HepG2 (cell line): ENCODE measurements at regions not wholly inside any gene's neighbourhood (a gene's known extent, or its start where the extent isn't known, plus 50 kb on each side); places are given as distances from the start of the nearest gene placed in this dataset.

ENCODE experiments used
- ATF3 ChIP-seq: sonication (generic); formaldehyde crosslinking; IDR thresholded peaks from 2 replicates; pipeline ENCODE4 v1.4.0; 2020; ENCODE audit warnings: missing genetic modification reagents
- EP300 ChIP-seq, 3 experiments: sonication (generic) in 1 of 3; formaldehyde crosslinking in 1 of 3; IDR thresholded peaks; 2 replicates each; pipeline versions ENCODE4 v1.5.1 to v1.6.1; 2011 to 2020; ENCODE audit warnings: low read depth in 2 of 3, low read length in 2 of 3, borderline replicate concordance in 1 of 3, improper control_type of control experiment in 1 of 3, mild to moderate bottlenecking in 1 of 3, missing genetic modification reagents in 1 of 3, moderate library complexity in 1 of 3
- FOXM1 ChIP-seq: sonication (generic); formaldehyde crosslinking; IDR thresholded peaks from 2 replicates; pipeline ENCODE4 v1.5.0; 2020; ENCODE audit warnings: missing genetic modification reagents
- MAFK ChIP-seq, 2 experiments: IDR thresholded peaks in 1 of 2; conservative IDR thresholded peaks in 1 of 2; 2 replicates each; pipeline ENCODE4 v1.6.1; 2011; ENCODE audit warnings: improper control_type of control experiment in 2 of 2, low read length in 2 of 2
- NFKB2 ChIP-seq: sonication (generic); formaldehyde crosslinking; IDR thresholded peaks from 2 replicates; pipeline ENCODE4 v1.4.0; 2020; ENCODE audit warnings: missing genetic modification reagents, borderline replicate concordance
- SUZ12 ChIP-seq: fragments of 150-350 bp; IDR thresholded peaks from 2 replicates; pipeline ENCODE4 v1.6.1; 2014; ENCODE audit warnings: low read depth, low read length
- TBL1XR1 ChIP-seq: fragments of 150-350 bp; IDR thresholded peaks from 2 replicates; pipeline ENCODE4 v1.6.1; 2014; ENCODE audit warnings: borderline replicate concordance, low read length; ENCODE audit not compliant: partially characterized antibody
- TCF12 ChIP-seq, 2 experiments: fragments of 450-650 bp in 1 of 2; sonication (generic) in 1 of 2; formaldehyde crosslinking in 1 of 2; IDR thresholded peaks; 2 replicates each; pipeline versions ENCODE4 v1.6.1 to v1.8.0; 2017 to 2022; ENCODE audit warnings: antibody characterized with exemption in 1 of 2, mild to moderate bottlenecking in 1 of 2, missing genetic modification reagents in 1 of 2, moderate library complexity in 1 of 2
- ZNF503 ChIP-seq: sonication (generic); formaldehyde crosslinking; IDR thresholded peaks from 2 replicates; pipeline ENCODE4 v1.4.0; 2020; ENCODE audit warnings: missing genetic modification reagents
- TF ChIP-seq, protein P1 (sequence below): IDR thresholded peaks from 2 replicates; pipeline ENCODE4 v1.6.1; 2016; ENCODE audit warnings: missing genetic modification reagents, missing compliant biosample characterization
- TF ChIP-seq, protein P2 (sequence below): sonication (generic); formaldehyde crosslinking; IDR thresholded peaks from 2 replicates; pipeline ENCODE4 v1.5.0; 2020; ENCODE audit warnings: mild to moderate bottlenecking, missing genetic modification reagents, moderate library complexity
- TF ChIP-seq, protein P3 (sequence below): sonication (generic); formaldehyde crosslinking; IDR thresholded peaks from 2 replicates; pipeline ENCODE4 v1.4.0; 2020; ENCODE audit warnings: missing genetic modification reagents

DNA sequence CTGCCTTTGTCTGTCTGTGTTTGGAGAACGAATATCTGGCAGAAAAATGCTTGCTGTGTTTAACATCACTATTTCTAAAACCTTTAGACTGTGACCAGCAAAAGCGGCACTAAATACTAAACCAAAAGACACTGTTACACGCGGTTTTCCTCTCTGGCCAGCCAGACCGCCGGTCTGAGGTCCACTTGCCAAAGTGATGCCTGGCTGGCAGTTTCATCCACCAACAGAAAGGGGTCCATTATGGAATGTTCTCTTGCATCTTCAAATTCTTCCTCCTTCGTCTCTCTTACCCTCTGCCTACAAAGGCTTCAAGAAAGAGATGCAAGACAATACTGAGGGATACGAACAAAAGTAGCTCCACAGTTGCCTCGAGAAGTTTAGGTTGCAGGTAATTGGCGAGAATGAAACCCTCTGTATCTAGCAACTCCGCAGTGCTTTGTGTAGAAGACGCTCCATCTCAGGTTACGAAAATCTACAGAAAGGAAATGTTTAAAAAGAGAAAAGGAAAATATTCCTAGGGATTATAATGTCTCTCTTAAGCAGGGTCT lies 176.6 kb downstream of the TRIM27 start:
- TF ChIP-seq, protein P1, sequence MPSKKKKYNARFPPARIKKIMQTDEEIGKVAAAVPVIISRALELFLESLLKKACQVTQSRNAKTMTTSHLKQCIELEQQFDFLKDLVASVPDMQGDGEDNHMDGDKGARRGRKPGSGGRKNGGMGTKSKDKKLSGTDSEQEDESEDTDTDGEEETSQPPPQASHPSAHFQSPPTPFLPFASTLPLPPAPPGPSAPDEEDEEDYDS (CRISPR knock-in tag) = no peak
- TF ChIP-seq, protein P2, sequence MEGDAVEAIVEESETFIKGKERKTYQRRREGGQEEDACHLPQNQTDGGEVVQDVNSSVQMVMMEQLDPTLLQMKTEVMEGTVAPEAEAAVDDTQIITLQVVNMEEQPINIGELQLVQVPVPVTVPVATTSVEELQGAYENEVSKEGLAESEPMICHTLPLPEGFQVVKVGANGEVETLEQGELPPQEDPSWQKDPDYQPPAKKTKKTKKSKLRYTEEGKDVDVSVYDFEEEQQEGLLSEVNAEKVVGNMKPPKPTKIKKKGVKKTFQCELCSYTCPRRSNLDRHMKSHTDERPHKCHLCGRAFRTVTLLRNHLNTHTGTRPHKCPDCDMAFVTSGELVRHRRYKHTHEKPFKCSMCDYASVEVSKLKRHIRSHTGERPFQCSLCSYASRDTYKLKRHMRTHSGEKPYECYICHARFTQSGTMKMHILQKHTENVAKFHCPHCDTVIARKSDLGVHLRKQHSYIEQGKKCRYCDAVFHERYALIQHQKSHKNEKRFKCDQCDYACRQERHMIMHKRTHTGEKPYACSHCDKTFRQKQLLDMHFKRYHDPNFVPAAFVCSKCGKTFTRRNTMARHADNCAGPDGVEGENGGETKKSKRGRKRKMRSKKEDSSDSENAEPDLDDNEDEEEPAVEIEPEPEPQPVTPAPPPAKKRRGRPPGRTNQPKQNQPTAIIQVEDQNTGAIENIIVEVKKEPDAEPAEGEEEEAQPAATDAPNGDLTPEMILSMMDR (CRISPR knock-in tag) = no peak
- TF ChIP-seq SUZ12 (no peak), FOXM1 (CRISPR knock-in tag) (no peak), ATF3 (CRISPR knock-in tag) (no peak), MAFK (conservative IDR thresholded peaks at IDR 0.05 in 1 of 2, IDR thresholded peaks at IDR 0.05 in 1 of 2; ENCODE audit: low read length in 2 of 2) (no peak), ZNF503 (CRISPR knock-in tag) (no peak), TCF12 (IDR thresholded peaks at IDR 0.05) (no peak), TCF12 (CRISPR knock-in tag; IDR thresholded peaks at IDR 0.05) (no peak), EP300 (IDR thresholded peaks at IDR 0.05; ENCODE audit: low read depth in 2 of 2, low read length in 2 of 2) (no peak), EP300 (CRISPR knock-in tag; IDR thresholded peaks at IDR 0.05; ENCODE audit: borderline replicate concordance) (no peak), TBL1XR1 (no peak), NFKB2 (no peak)
- TF ChIP-seq, protein P3, sequence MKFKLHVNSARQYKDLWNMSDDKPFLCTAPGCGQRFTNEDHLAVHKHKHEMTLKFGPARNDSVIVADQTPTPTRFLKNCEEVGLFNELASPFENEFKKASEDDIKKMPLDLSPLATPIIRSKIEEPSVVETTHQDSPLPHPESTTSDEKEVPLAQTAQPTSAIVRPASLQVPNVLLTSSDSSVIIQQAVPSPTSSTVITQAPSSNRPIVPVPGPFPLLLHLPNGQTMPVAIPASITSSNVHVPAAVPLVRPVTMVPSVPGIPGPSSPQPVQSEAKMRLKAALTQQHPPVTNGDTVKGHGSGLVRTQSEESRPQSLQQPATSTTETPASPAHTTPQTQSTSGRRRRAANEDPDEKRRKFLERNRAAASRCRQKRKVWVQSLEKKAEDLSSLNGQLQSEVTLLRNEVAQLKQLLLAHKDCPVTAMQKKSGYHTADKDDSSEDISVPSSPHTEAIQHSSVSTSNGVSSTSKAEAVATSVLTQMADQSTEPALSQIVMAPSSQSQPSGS (CRISPR knock-in tag) = no peak
